ENCODE measurements at regions not wholly inside any gene's neighbourhood (a gene's known extent, or its start where the extent isn't known, plus 50 kb on each side); places are given as distances from the start of the nearest gene placed in this dataset.

DNA sequence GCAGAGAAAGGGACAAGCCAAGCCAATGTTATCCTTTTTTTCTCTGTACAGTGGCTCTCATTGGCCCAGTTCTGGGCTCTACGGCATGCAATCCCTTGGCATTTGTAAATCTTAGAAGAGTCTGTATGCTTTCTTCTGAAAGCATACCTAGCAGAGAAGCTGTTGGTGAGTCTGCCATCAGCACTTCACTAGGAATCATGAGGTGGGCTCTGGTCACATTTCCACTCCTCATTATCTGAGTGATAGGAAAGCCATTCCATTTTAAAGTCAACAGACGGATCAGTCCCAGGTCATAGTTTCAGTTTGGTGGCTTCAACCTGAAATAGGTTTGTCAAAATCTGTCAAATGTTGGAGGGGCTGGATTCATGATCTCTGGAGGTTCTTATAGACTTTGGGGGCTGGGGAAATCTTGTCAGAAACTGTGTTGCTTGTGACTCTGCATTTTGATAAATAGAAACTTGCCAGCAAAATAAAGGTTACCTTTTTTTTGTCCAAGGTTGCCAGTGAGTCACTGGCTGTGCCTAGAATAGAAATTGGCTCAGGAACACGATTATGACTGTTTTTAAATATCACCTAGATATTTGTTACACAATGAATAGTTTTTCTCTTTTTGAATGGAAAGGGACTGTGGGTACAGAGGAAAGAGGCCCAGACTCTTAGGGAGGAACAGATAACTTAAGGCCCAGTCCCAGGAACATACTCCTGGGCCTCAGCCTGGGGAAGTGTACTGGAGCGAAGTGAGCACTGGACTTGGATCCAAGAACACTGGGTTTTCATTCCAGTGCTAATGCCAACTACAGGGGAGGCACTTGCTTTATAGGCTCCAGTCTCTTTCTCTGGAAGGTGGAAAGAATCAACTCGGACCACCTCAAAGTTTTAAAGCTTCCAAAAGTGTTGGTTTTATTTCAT is 183.1 kb downstream of the NMUR2 start:
- BruUV-seq (replicated peaks): no TSS peak
- Histone ChIP-seq H3K27me3 (ENCODE audit: control insufficient read depth in 2 of 2, insufficient read depth in 2 of 2, low read length in 2 of 2) (no peaks in the 10 kb centered on the region), H3K4me3 (replicated peaks in 1 of 3; ENCODE audit: insufficient read depth in 1 of 3, low read depth in 1 of 3, low read length in 3 of 3) (no peak overlapping the region), H3K79me2 (ENCODE audit: control insufficient read depth, insufficient read depth, low read length) (no peaks in the 10 kb centered on the region), H4K20me1 (replicated peaks; ENCODE audit: control insufficient read depth, extremely low read depth, insufficient read depth, low read length) (no peaks in the 10 kb centered on the region), H3K9ac (replicated peaks; ENCODE audit: extremely low read depth, insufficient read depth, low read length) (no peak overlapping the region), H3K4me2 (ENCODE audit: insufficient read depth, low read length) (no peak overlapping the region), H3K27ac (ENCODE audit: insufficient read depth, low read depth, low read length) (no peak overlapping the region), H2AFZ (ENCODE audit: low read depth, low read length) (no peak overlapping the region), H3K4me1 (ENCODE audit: control insufficient read depth, extremely low read depth, insufficient read depth, low read length) (no peaks in the 10 kb centered on the region), H3K9me3 (replicated peaks; ENCODE audit: control insufficient read depth, insufficient read depth, low read length) (no peaks in the 10 kb centered on the region), H3K36me3 (ENCODE audit: control insufficient read depth in 2 of 2, extremely low read depth in 1 of 2, insufficient read depth in 2 of 2, low read length in 2 of 2) (no peaks in the 10 kb centered on the region), H3K9me1 (replicated peaks; ENCODE audit: control insufficient read depth, extremely low read depth, insufficient read depth, low read length) (no peaks in the 10 kb centered on the region)
- POLR2A ChIA-PET: no interaction called here
- CTCF ChIA-PET: no interaction called here
- intact Hi-C loops (cut with micrococcal nuclease): no loop called here
- TF ChIP-seq POLR2AphosphoS5 (IDR thresholded peaks at IDR 0.05; ENCODE audit: insufficient read depth, low read depth, low read length): no peak
- TF ChIP-seq JUN (IDR thresholded peaks at IDR 0.05; ENCODE audit: borderline replicate concordance, insufficient read depth, insufficient read length, low read depth): no peak
- TF ChIP-seq EZH2 (IDR thresholded peaks at IDR 0.05; ENCODE audit: borderline replicate concordance, low read depth, low read length, severe bottlenecking): no peak
- TF ChIP-seq, protein P1, sequence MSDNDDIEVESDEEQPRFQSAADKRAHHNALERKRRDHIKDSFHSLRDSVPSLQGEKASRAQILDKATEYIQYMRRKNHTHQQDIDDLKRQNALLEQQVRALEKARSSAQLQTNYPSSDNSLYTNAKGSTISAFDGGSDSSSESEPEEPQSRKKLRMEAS (IDR thresholded peaks at IDR 0.05; ENCODE audit: insufficient read depth, insufficient read length): no peak
- TF ChIP-seq MYC (IDR thresholded peaks at IDR 0.05; ENCODE audit: low read depth, low read length): no peak
- no peak for TF ChIP-seq POLR2A (IDR thresholded peaks at IDR 0.05; ENCODE audit: low read depth, low read length)
- FAIRE-seq: no peak
- no peak for DNase-seq (ENCODE audit: low read depth, low spot score)
- dilution Hi-C loops (cut with MboI; ENCODE audit: extremely low pct_ligation_motif_present, low sequenced_read_pairs): no loop called here

DNA sequence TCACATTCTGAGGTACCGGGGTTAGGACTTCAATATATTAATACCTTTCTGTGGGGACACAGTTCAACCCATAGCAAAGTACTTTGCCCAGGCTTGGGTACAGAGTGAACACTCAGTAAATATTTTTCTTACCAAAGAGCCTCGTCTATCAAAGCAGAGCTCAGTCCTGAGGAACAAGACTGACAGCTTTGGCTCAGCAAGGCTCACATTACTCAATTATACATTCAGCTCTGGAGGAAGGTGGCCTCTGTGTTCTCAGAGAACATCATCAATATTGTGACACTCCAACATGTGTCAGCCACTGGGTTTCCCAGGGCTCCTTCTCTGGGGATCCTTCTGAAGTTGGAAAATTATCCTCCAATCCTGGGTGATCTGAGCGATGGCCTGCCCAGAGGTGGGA is 186.4 kb downstream of the NMUR2 start:
- Histone ChIP-seq H2AFZ (ENCODE audit: low read depth, low read length) (no peak overlapping the region), H3K9me3 (replicated peaks; ENCODE audit: control insufficient read depth, insufficient read depth, low read length) (peaks cover 2% of the 10 kb centered on the region), H3K27ac (ENCODE audit: insufficient read depth, low read depth, low read length) (no peak overlapping the region), H3K9me1 (replicated peaks; ENCODE audit: control insufficient read depth, extremely low read depth, insufficient read depth, low read length) (no peaks in the 10 kb centered on the region), H3K4me1 (ENCODE audit: control insufficient read depth, extremely low read depth, insufficient read depth, low read length) (no peaks in the 10 kb centered on the region), H4K20me1 (replicated peaks; ENCODE audit: control insufficient read depth, extremely low read depth, insufficient read depth, low read length) (no peaks in the 10 kb centered on the region), H3K27me3 (ENCODE audit: control insufficient read depth in 2 of 2, insufficient read depth in 2 of 2, low read length in 2 of 2) (no peaks in the 10 kb centered on the region), H3K4me3 (replicated peaks in 1 of 3; ENCODE audit: insufficient read depth in 1 of 3, low read depth in 1 of 3, low read length in 3 of 3) (no peak overlapping the region), H3K79me2 (ENCODE audit: control insufficient read depth, insufficient read depth, low read length) (no peaks in the 10 kb centered on the region), H3K36me3 (ENCODE audit: control insufficient read depth in 2 of 2, extremely low read depth in 1 of 2, insufficient read depth in 2 of 2, low read length in 2 of 2) (no peaks in the 10 kb centered on the region), H3K9ac (replicated peaks; ENCODE audit: extremely low read depth, insufficient read depth, low read length) (no peak overlapping the region), H3K4me2 (ENCODE audit: insufficient read depth, low read length) (no peak overlapping the region)
- no TSS peak for BruUV-seq (replicated peaks)
- CTCF ChIA-PET: no interaction called here
- FAIRE-seq (no peak), DNase-seq (ENCODE audit: low read depth, low spot score) (no peak)
- POLR2A ChIA-PET: no interaction called here
- intact Hi-C loops (cut with micrococcal nuclease): no loop called here
- no peak for TF ChIP-seq JUN (IDR thresholded peaks at IDR 0.05; ENCODE audit: borderline replicate concordance, insufficient read depth, insufficient read length, low read depth)
- no peak for TF ChIP-seq POLR2AphosphoS5 (IDR thresholded peaks at IDR 0.05; ENCODE audit: insufficient read depth, low read depth, low read length)
- dilution Hi-C loops (cut with MboI; ENCODE audit: extremely low pct_ligation_motif_present, low sequenced_read_pairs): no loop called here

Data from endothelial cell of umbilical vein (primary cell).